HUES64 (cell line): ENCODE measurements at regions not wholly inside any gene's neighbourhood (a gene's known extent, or its start where the extent isn't known, plus 50 kb on each side); places are given as distances from the start of the nearest gene placed in this dataset.

ENCODE experiments used
- H3K27ac ChIP-seq: 2 replicates; pipeline ENCODE4 v1.7.0; 2013; ENCODE audit warnings: low read depth, low read length, inconsistent platforms
- H3K27me3 ChIP-seq: 2 replicates; pipeline ENCODE4 v1.6.1; 2013; ENCODE audit warnings: mild to moderate bottlenecking, low read length; ENCODE audit not compliant: insufficient read depth
- H3K36me3 ChIP-seq: 2 replicates; pipeline ENCODE4 v1.6.1; 2013; ENCODE audit warnings: mild to moderate bottlenecking, low read length; ENCODE audit not compliant: insufficient read depth
- H3K4me1 ChIP-seq: 2 replicates; pipeline ENCODE4 v1.6.1; 2013; ENCODE audit warnings: mild to moderate bottlenecking, low read length, moderate library complexity; ENCODE audit not compliant: insufficient read depth
- H3K4me3 ChIP-seq: 2 replicates; pipeline ENCODE4 v1.5.1; 2013; ENCODE audit warnings: mild to moderate bottlenecking, low read length, moderate library complexity
- H3K9ac ChIP-seq: 2 replicates; pipeline ENCODE4 v1.6.1; 2013; ENCODE audit warnings: mild to moderate bottlenecking, low read depth, low read length
- H3K9me3 ChIP-seq: 2 replicates; pipeline ENCODE4 v1.6.1; 2013; ENCODE audit warnings: low read depth, low read length; ENCODE audit not compliant: insufficient read depth
- WGBS: fragments of 150-250, 120-280 bp; methylation state at CpG from one replicate; pipeline ENCODE4 v1.1.7; 2013; ENCODE audit warnings: missing lambda C conversion rate; 5-methylcytosine and 5-hydroxymethylcytosine counted together

- Histone ChIP-seq H3K36me3 (no peaks in the 10 kb centered on the region), H3K4me1 (peaks cover 9% of the 10 kb centered on the region; the same call in 1 of the 2 replicates), H3K9ac (no peak overlapping the region), H3K9me3 (no peaks in the 10 kb centered on the region), H3K4me3 (no peak overlapping the region), H3K27me3 (no peaks in the 10 kb centered on the region), H3K27ac (no peak overlapping the region)
- 75% methylated on average over 2 of the region's 2 CpGs for WGBS
Measured at GRCh38 chr13:67281466-67281865, 51.3 kb upstream of the PCDH9 start.
